Bronchial epithelial cell (primary cell): ENCODE measurements at regions not wholly inside any gene's neighbourhood (a gene's known extent, or its start where the extent isn't known, plus 50 kb on each side); places are given as distances from the start of the nearest gene placed in this dataset.

Experiments
- DNase-seq: peaks from one replicate; pipeline ENCODE4 v3.0.0-alpha.2; 2010; ENCODE audit warnings: low read depth
- FAIRE-seq: peaks from 2 replicates; lab custom pipeline; 2011; peaks lifted over from hg19 to GRCh38; lab: Jason Lieb, UNC
- H3K27me3 ChIP-seq: 2 replicates; pipeline ENCODE4 v1.5.1; 2011; ENCODE audit warnings: low read length; ENCODE audit not compliant: control insufficient read depth, insufficient read depth
- H3K36me3 ChIP-seq: 2 replicates; pipeline ENCODE4 v1.5.1; 2011; ENCODE audit warnings: low read length; ENCODE audit not compliant: control insufficient read depth, insufficient read depth
- H3K4me3 ChIP-seq: 2 replicates; pipeline ENCODE4 v1.5.1; 2011; ENCODE audit warnings: mild to moderate bottlenecking, low read depth, low read length, control low read depth
- CTCF ChIP-seq: IDR thresholded peaks from 2 replicates; pipeline ENCODE4 v1.5.1; 2011; ENCODE audit warnings: mild to moderate bottlenecking, moderate library complexity, low read length, control low read depth, inconsistent platforms; ENCODE audit not compliant: insufficient read depth, severe bottlenecking

DNA sequence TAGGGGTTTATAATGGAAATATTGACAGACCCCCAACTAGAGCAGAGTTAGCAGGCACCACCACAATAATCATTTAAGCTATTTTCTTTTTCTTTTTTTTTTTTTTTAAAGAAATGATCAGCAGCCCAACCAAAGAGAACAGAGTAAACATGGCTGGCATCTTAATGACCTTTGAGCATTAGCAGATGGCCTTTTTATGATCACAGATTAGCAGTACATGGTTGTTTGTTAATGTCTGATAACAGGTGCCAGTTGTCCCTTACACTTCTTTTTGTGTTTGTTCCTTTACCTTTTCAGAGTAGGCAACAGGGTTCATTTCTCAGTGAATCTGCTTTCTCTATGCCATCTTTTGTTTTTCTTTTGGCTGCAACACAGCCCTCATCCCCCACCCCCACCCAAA, 747.0 kb downstream of the BCL11A start:
- no peaks in the 10 kb centered on the region for H3K36me3 ChIP-seq
- DNase-seq = no peak
- no peak for TF ChIP-seq CTCF
- FAIRE-seq = no peak
- H3K27me3 ChIP-seq = no peaks in the 10 kb centered on the region
- no peak overlapping the region for H3K4me3 ChIP-seq

GRCh38 chr2:59804732-59805131, 748.7 kb downstream of the BCL11A start:
- FAIRE-seq = no peak
- H3K4me3 ChIP-seq = no peak overlapping the region
- no peaks in the 10 kb centered on the region for H3K36me3 ChIP-seq
- no peak for DNase-seq
- H3K27me3 ChIP-seq = no peaks in the 10 kb centered on the region
- TF ChIP-seq CTCF = no peak

- H3K4me3 ChIP-seq = no peak overlapping the region
- no peak for FAIRE-seq
- DNase-seq = no peak
- no peaks in the 10 kb centered on the region for H3K36me3 ChIP-seq
- H3K27me3 ChIP-seq = no peaks in the 10 kb centered on the region
- no peak for TF ChIP-seq CTCF
Observed at GRCh38 chr2:59803586-59803985, 749.9 kb downstream of the BCL11A start.

GRCh38 chr2:59798687-59799232, 754.7 kb downstream of the BCL11A start:
- DNase-seq = no peak
- Histone ChIP-seq H3K36me3 (no peaks in the 10 kb centered on the region), H3K4me3 (no peak overlapping the region), H3K27me3 (no peaks in the 10 kb centered on the region)
- no peak for TF ChIP-seq CTCF
- no peak for FAIRE-seq

- Histone ChIP-seq H3K36me3 (no peaks in the 10 kb centered on the region), H3K27me3 (no peaks in the 10 kb centered on the region), H3K4me3 (no peak overlapping the region)
- FAIRE-seq (no peak), DNase-seq (no peak)
- no peak for TF ChIP-seq CTCF
Observed at GRCh38 chr2:59791004-59791618, 762.3 kb downstream of the BCL11A start.
